DOHH2 (cell line): ENCODE measurements at regions not wholly inside any gene's neighbourhood (a gene's known extent, or its start where the extent isn't known, plus 50 kb on each side); places are given as distances from the start of the nearest gene placed in this dataset.

Experiments used
- H3F3A ChIP-seq: fragments of 200-600 bp; sonication (generic), shearing (Covaris generic); 2 replicates; pipeline ENCODE4 v1.6.0; 2016; ENCODE audit warnings: antibody characterized with exemption, mild to moderate bottlenecking; ENCODE audit not compliant: control insufficient read depth, insufficient read depth
- H3K27ac ChIP-seq: fragments of 200-600 bp; sonication (generic); 2 replicates; pipeline ENCODE4 v1.5.1; 2014; ENCODE audit warnings: low read depth, mild to moderate bottlenecking, low read length, moderate library complexity
- H3K27me3 ChIP-seq: fragments of 200-600 bp; sonication (generic); 2 replicates; pipeline ENCODE4 v1.6.1; 2014; ENCODE audit warnings: mild to moderate bottlenecking, low read length, mixed read lengths; ENCODE audit not compliant: control insufficient read depth
- H3K36me3 ChIP-seq: fragments of 200-600 bp; sonication (generic); 2 replicates; pipeline ENCODE4 v1.6.1; 2014; ENCODE audit warnings: mild to moderate bottlenecking, low read length, moderate library complexity, mixed read lengths; ENCODE audit not compliant: control insufficient read depth
- H3K4me1 ChIP-seq: fragments of 200-600 bp; sonication (generic); 2 replicates; pipeline ENCODE4 v1.6.1; 2014; ENCODE audit warnings: mild to moderate bottlenecking, low read length, mixed read lengths; ENCODE audit not compliant: control insufficient read depth
- H3K4me2 ChIP-seq: fragments of 200-600 bp; sonication (generic); 2 replicates; pipeline ENCODE4 v1.6.0; 2014; ENCODE audit warnings: mild to moderate bottlenecking, low read length, moderate library complexity
- H3K4me3 ChIP-seq: fragments of 200-600 bp; sonication (generic); 2 replicates; pipeline ENCODE4 v1.5.1; 2014; ENCODE audit warnings: mild to moderate bottlenecking, low read length, mixed read lengths
- H3K79me2 ChIP-seq: fragments of 200-600 bp; sonication (generic); 2 replicates; pipeline ENCODE4 v1.6.1; 2014; ENCODE audit warnings: mild to moderate bottlenecking, low read length, mixed read lengths; ENCODE audit not compliant: control insufficient read depth
- H3K9me2 ChIP-seq: fragments of 200-600 bp; sonication (generic); replicated peaks from 2 replicates; pipeline ENCODE4 v1.6.1; 2014; ENCODE audit warnings: mild to moderate bottlenecking, low read length, mixed read lengths; ENCODE audit not compliant: control insufficient read depth
- H3K9me3 ChIP-seq: fragments of 200-600 bp; sonication (generic); 2 replicates; pipeline ENCODE4 v1.6.1; 2014; ENCODE audit warnings: antibody characterized with exemption, low read length, mixed read lengths; ENCODE audit not compliant: control insufficient read depth, insufficient read depth
- H4K20me1 ChIP-seq: fragments of 200-600 bp; sonication (generic); 2 replicates; pipeline ENCODE4 v1.6.0; 2014; ENCODE audit warnings: low read depth, mild to moderate bottlenecking, antibody characterized with exemption, low read length, moderate library complexity; ENCODE audit not compliant: control insufficient read depth, insufficient read depth
- CTCF ChIP-seq: fragments of 200-600 bp; sonication (generic); IDR thresholded peaks from one replicate; pipeline ENCODE4 v1.5.1; 2014; ENCODE audit warnings: antibody characterized with exemption, mild to moderate bottlenecking, low read depth, low read length; ENCODE audit not compliant: poor library complexity, severe bottlenecking
- EZH2phosphoT487 ChIP-seq: fragments of 200-600 bp; sonication (generic); IDR thresholded peaks from 2 replicates; pipeline ENCODE4 v1.6.1; 2017; ENCODE audit warnings: borderline replicate concordance, mild to moderate bottlenecking, antibody characterized with exemption, low read length, moderate library complexity, mixed read lengths

DNA sequence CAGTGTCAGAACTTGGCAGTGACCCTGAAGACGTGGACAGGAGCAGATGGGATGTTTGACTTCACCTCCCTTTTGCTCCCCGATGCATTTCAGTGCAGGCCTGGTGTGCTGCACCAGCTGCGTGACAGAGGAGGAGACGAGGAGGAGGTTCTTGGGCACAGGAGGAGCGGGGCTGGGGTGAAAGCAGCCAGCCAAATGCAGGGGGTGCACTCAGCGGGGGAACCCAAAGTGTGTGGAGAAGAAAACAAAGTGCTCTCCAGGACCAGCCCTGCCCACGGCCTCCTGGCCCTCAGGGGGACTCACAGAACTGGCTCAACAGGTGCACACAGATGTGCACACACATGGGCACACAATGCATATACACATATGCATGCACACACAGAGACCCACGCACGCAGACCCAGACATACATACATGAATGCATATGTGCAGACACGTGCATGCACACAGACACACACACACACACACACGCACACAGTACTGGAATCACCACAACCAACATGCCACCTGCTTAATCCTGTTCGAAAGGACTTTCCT, 91.7 kb upstream of the SFSWAP start:
- no peak overlapping the region for H3K4me3 ChIP-seq
- no peaks in the 10 kb centered on the region for H3K36me3 ChIP-seq
- H3K4me2 ChIP-seq, result no peak overlapping the region
- H3K27me3 ChIP-seq, result peaks cover 13% of the 10 kb centered on the region
- H3K79me2 ChIP-seq, result no peaks in the 10 kb centered on the region
- no peaks in the 10 kb centered on the region for H3K9me2 ChIP-seq
- no peaks in the 10 kb centered on the region for H3F3A ChIP-seq
- H3K27ac ChIP-seq, result no peak overlapping the region
- no peak for TF ChIP-seq EZH2phosphoT487
- TF ChIP-seq CTCF, result no peak
- no peaks in the 10 kb centered on the region for H4K20me1 ChIP-seq
- H3K9me3 ChIP-seq, result no peaks in the 10 kb centered on the region
- H3K4me1 ChIP-seq, result no peaks in the 10 kb centered on the region

DNA sequence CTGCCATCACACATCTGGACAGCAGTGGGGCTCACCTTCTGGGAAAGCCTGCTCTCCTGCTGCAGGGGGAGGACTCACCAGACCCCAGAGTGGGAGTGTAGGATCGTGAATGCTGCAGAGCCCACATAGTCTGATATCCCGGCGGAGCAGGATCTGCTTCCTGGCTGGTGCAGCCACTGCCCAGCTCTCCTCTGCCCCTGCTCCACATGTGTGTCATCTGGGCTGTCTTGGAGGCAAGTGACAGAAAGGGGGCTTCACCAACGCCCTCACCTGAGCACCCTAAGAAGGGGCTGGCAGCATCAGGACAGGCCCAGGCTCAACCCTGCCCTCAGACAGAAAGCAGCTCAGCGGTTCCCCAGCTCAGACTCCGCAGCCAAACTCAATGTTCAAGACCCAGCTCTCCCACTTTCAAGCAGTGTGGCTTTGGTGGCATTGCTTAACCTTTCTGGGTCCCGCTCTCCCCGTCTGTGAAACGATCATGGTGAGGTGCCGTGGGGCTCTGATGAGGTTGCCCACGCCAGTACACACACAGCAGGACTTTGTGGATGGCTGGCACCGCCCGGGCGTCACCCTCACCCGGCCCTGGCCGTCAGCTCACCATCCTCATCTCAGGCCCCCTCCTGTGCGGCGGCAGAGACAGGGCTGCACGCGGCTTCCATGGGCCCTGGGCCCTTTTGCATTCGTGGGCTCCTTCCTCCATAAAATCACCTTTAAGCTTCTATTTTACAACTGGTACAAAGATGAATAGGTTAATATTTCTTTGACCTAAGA, 91.0 kb upstream of the SFSWAP start:
- no peak overlapping the region for H3K4me3 ChIP-seq
- H3F3A ChIP-seq, result no peaks in the 10 kb centered on the region
- no peak overlapping the region for H3K4me2 ChIP-seq
- no peaks in the 10 kb centered on the region for H3K4me1 ChIP-seq
- no peak overlapping the region for H3K27ac ChIP-seq
- no peaks in the 10 kb centered on the region for H3K9me3 ChIP-seq
- no peaks in the 10 kb centered on the region for H3K36me3 ChIP-seq
- H3K27me3 ChIP-seq, result peaks cover 10% of the 10 kb centered on the region
- no peaks in the 10 kb centered on the region for H3K79me2 ChIP-seq
- no peaks in the 10 kb centered on the region for H4K20me1 ChIP-seq
- no peaks in the 10 kb centered on the region for H3K9me2 ChIP-seq
- TF ChIP-seq CTCF (no peak), EZH2phosphoT487 (no peak)

- no peak overlapping the region for H3K27ac ChIP-seq
- no peaks in the 10 kb centered on the region for H3K4me1 ChIP-seq
- 0 out of 2 replicates have a peak, but pooled peaks cover under 1% of the 10 kb centered on the region for H3K9me3 ChIP-seq
- no peaks in the 10 kb centered on the region for H3K36me3 ChIP-seq
- H3K27me3 ChIP-seq, result peaks cover 6% of the 10 kb centered on the region
- TF ChIP-seq CTCF, result no peak
- no peak for TF ChIP-seq EZH2phosphoT487
- H3K79me2 ChIP-seq, result no peaks in the 10 kb centered on the region
- H4K20me1 ChIP-seq, result no peaks in the 10 kb centered on the region
- no peak overlapping the region for H3K4me3 ChIP-seq
- H3F3A ChIP-seq, result no peaks in the 10 kb centered on the region
- H3K4me2 ChIP-seq, result no peak overlapping the region
- H3K9me2 ChIP-seq, result no peaks in the 10 kb centered on the region
These were observed 90.4 kb upstream of the SFSWAP start for GRCh38 chr12:131620520-131620919.
